ENCODE measurements at regions not wholly inside any gene's neighbourhood (a gene's known extent, or its start where the extent isn't known, plus 50 kb on each side); places are given as distances from the start of the nearest gene placed in this dataset.
A peak's percentile ranks its signal among the peaks of the same experiment; 100 is the strongest.

DNA sequence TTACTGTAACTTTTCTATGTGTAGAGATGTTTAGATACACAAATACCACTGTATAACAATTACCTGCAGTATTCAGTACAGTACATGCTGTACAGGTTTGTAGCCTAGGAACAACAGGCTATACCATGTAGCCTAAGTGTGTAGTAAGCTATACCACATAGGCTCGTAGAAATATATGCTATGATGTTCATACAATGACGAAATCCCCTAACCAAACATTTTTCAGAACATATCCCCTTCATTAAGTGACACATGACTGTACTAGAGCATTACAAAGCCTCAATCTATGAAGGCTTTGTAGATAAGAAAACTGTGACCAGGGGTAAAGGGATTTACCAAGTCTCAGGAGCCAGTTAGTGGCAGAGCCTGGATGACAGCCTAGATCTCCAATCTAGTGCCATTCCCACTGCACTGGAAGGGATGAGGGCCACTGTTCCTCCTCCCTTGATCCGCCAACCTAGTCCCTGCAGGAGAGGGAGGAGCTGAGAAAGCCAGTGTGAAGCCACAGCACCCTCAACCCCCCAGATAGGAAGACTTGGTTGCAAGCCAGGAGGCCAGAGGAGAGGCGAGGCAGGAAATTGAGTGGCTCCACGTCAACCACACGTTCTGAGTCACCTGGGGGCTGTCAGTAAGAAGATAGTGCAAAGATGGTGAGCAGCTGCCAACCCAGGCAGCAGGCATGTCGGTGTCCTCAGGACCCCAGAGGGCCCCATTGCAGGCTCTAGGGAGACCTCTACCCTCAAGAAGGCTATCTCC, 227.7 kb downstream of the BCOR start:
- CTCF ChIA-PET: no interaction called here
- peaks cover 3% of the 10 kb centered on the region for H3K4me1 Mint-ChIP-seq
- no peaks in the 10 kb centered on the region for H3K27me3 Mint-ChIP-seq
- H3K27ac Mint-ChIP-seq: no peak overlapping the region
- H3K4me3 Mint-ChIP-seq: no peak overlapping the region
- POLR2A ChIA-PET: no interaction called here
- ATAC-seq (ENCODE audit: low read depth): no peak
- H3K36me3 Mint-ChIP-seq (ENCODE audit: low read depth): no peaks in the 10 kb centered on the region
- intact Hi-C loops (cut with micrococcal nuclease): no loop called here
- TF ChIP-seq, protein P1, sequence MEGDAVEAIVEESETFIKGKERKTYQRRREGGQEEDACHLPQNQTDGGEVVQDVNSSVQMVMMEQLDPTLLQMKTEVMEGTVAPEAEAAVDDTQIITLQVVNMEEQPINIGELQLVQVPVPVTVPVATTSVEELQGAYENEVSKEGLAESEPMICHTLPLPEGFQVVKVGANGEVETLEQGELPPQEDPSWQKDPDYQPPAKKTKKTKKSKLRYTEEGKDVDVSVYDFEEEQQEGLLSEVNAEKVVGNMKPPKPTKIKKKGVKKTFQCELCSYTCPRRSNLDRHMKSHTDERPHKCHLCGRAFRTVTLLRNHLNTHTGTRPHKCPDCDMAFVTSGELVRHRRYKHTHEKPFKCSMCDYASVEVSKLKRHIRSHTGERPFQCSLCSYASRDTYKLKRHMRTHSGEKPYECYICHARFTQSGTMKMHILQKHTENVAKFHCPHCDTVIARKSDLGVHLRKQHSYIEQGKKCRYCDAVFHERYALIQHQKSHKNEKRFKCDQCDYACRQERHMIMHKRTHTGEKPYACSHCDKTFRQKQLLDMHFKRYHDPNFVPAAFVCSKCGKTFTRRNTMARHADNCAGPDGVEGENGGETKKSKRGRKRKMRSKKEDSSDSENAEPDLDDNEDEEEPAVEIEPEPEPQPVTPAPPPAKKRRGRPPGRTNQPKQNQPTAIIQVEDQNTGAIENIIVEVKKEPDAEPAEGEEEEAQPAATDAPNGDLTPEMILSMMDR (IDR thresholded peaks at IDR 0.05): no peak
- no peak for DNase-seq
- H3K9me3 Mint-ChIP-seq: no peaks in the 10 kb centered on the region

DNA sequence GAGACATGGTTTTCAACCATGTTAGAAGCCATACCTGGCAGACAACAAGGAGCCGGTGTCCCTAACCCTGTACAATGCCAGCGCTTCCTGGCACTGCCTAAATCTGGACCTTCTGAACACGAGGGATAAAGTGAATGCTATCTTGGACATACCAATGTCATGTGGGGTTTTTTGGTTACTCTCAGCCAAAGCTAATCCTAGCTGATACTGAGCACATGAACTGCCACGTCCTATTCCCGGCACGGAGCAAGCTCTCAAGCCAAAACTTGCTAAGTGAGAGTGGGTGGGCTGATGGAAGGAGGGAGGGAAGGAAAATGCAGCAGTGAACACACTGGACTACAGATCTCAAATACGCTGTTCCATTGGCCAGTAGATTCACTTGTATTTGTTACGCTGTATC, 226.1 kb downstream of the BCOR start:
- no peaks in the 10 kb centered on the region for H3K36me3 Mint-ChIP-seq (ENCODE audit: low read depth)
- H3K27ac Mint-ChIP-seq: no peak overlapping the region
- DNase-seq (no peak), ATAC-seq (ENCODE audit: low read depth) (no peak)
- POLR2A ChIA-PET: no interaction called here
- CTCF ChIA-PET: no interaction called here
- intact Hi-C loops (cut with micrococcal nuclease): no loop called here
- H3K4me3 Mint-ChIP-seq: no peak overlapping the region
- H3K4me1 Mint-ChIP-seq: peaks cover 3% of the 10 kb centered on the region
- no peaks in the 10 kb centered on the region for H3K9me3 Mint-ChIP-seq
- TF ChIP-seq, protein P1 (IDR thresholded peaks at IDR 0.05): no peak
- H3K27me3 Mint-ChIP-seq: no peaks in the 10 kb centered on the region

DNA sequence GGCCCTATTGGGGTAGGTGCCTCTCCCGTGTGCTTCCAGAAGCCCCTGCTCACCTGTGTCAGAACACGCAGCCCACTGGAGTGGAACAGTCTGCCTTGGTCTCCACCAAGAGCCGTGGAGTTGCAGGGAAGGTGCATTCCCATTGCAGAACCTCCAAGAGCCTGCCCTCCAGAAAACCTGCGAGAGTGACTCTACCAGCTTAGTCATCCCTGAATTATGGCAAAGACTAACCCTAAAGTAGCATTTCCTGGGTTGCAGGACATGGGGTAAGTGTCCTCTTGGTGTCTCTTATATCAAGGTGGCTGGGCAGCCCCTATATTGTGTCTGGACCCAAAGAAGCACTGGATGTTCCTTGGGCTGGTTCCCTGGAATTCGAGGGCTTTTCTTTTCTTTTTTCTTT, 224.6 kb downstream of the BCOR start:
- peaks cover 3% of the 10 kb centered on the region for H3K4me1 Mint-ChIP-seq
- ATAC-seq (ENCODE audit: low read depth) (no peak), DNase-seq (no peak)
- POLR2A ChIA-PET: interaction anchor here (0.6 to 0.8 kb wide), 2 partner anchors 18 to 45 kb away, joined by 3 read pairs; no protein-coding TSS in a partner anchor
- TF ChIP-seq, protein P1 (IDR thresholded peaks at IDR 0.05): no peak
- no peaks in the 10 kb centered on the region for H3K9me3 Mint-ChIP-seq
- H3K27me3 Mint-ChIP-seq: no peaks in the 10 kb centered on the region
- no peak overlapping the region for H3K4me3 Mint-ChIP-seq
- H3K36me3 Mint-ChIP-seq (ENCODE audit: low read depth): no peaks in the 10 kb centered on the region
- intact Hi-C loops (cut with micrococcal nuclease): no loop called here
- H3K27ac Mint-ChIP-seq: no peak overlapping the region
- CTCF ChIA-PET: no interaction called here

DNA sequence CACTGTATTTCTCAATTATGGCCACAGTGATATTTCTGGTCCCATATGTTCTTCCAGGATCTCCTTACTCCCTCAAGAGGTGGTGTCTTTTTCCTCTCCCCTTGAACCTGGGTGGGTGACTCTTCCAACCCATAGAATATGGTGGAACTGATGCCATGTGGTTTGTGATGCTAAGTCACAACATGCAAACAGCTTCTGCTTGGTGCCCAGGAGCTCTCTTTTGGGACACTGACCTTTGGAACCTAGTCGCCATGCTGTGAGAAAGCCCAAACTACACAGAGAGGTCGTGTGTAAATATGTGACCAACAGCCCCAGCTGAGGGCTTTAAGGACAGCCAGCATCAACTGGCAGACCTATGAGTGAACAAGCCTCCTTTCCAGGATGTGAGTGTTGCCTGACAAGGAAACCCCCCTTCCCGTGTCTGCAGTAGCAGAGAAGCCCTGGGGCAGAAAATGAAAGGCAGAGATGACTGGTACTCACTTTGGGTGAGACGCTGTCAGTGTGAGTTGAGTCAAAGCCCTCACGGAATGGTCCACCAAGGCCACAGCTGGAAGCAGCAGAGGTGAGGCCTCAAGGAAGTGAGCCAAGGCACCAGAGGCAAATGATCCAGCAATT, 223.4 kb downstream of the BCOR start:
- Mint-ChIP-seq H3K27me3 (no peaks in the 10 kb centered on the region), H3K27ac (no peak overlapping the region), H3K9me3 (no peaks in the 10 kb centered on the region), H3K36me3 (ENCODE audit: low read depth) (no peaks in the 10 kb centered on the region), H3K4me3 (no peak overlapping the region), H3K4me1 (peaks cover 3% of the 10 kb centered on the region)
- ChIA-PET POLR2A (interaction anchor here (0.9 kb wide), 1 partner anchor 19 kb away, joined by 3 read pairs; no protein-coding TSS in a partner anchor), CTCF (no interaction called here)
- ATAC-seq (ENCODE audit: low read depth): peak; percentile 74
- TF ChIP-seq, protein P1 (IDR thresholded peaks at IDR 0.05): no peak
- no peak for DNase-seq
- intact Hi-C loops (cut with micrococcal nuclease): loop anchor here (1.0 kb wide), 1 partner anchor 19 kb away; no protein-coding TSS in a partner anchor

DNA sequence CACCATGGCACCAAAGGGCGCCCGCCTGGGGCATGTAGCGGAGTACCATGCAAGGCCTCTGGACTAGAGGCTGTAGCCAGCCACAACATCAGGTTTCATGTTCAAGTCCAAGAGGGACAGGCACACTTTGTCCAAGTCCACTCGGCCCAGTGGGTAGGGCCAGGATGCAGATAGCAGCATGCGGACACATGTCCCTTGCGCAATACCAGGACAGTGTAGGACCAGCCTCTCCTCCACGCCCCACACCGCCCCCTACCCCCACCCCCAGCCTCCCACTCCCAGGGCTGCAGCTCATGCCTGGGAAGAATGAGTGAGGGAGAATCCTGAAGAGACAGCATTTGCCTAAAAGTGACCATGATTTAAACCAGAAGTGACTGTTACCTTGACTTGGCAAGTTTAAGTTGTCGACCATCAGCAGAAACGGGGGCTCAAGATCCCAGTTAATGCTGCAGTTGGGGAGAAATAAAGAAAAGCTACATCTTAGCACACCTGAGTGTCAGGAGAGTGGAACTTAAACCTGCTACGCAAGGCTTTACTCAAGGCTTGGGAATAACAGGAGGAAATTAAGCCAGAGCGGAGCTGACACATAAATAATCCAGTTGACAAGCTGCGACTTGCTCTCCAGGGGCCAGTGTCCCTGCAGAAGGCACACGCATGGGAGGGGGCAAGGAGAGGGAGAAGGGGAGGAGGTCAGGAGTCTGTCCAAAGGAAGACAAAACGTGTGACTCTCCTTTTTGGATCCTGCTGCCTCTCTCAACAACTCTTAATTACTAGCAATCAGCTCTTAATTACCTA, 221.7 kb downstream of the BCOR start:
- intact Hi-C loops (cut with micrococcal nuclease): no loop called here
- ChIA-PET POLR2A (no interaction called here), CTCF (no interaction called here)
- no peak overlapping the region for H3K4me3 Mint-ChIP-seq
- H3K36me3 Mint-ChIP-seq (ENCODE audit: low read depth): no peaks in the 10 kb centered on the region
- no peaks in the 10 kb centered on the region for H3K9me3 Mint-ChIP-seq
- H3K27ac Mint-ChIP-seq: no peak overlapping the region
- peaks cover 3% of the 10 kb centered on the region for H3K4me1 Mint-ChIP-seq
- TF ChIP-seq, protein P1 (IDR thresholded peaks at IDR 0.05): no peak
- no peak for ATAC-seq (ENCODE audit: low read depth)
- no peaks in the 10 kb centered on the region for H3K27me3 Mint-ChIP-seq
- no peak for DNase-seq
